Fibroblast of skin of left biceps (primary cell): ENCODE measurements at regions not wholly inside any gene's neighbourhood (a gene's known extent, or its start where the extent isn't known, plus 50 kb on each side); places are given as distances from the start of the nearest gene placed in this dataset.
"Not testable (repeated sequence)": the region's sequence is repeated elsewhere in the genome, so short reads cannot be mapped to it uniquely, and the experiment has no call there.

Source experiments
- DNase-seq, 2 experiments: peaks; one replicate each; pipeline ENCODE4 v3.0.0-alpha.2; 2013; ENCODE audit warnings: low read depth in 2 of 2

DNA sequence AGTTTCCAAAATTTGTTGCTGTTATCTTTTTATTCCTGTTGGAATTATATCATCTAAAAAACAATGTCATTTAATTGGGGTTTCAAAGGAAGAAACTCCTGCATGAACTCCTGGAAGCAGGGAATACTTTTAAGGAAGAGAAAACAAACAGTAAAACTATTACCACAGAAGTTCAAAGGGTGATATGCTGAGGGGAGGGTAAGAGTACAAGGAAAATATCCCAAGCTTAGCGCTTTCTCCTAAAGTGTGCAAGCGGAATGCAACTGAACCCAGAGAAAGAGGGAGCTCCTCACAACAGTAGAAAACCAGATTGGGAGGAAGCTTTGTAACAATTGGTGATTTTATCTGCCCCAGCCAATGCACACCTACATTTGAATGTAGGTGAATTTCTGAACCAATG lies 175.1 kb downstream of the NUFIP1 start:
- no peak for DNase-seq

GRCh38 chr13:44812818-44813217 lies 176.5 kb downstream of the NUFIP1 start:
- no peak for DNase-seq

- DNase-seq, result no peak
Measured at GRCh38 chr13:44810061-44810840, 179.0 kb downstream of the NUFIP1 start.

GRCh38 chr13:44809190-44809589 lies 180.1 kb downstream of the NUFIP1 start:
- no peak for DNase-seq

GRCh38 chr13:44808185-44808584 lies 181.1 kb downstream of the NUFIP1 start:
- DNase-seq, result no peak

DNA sequence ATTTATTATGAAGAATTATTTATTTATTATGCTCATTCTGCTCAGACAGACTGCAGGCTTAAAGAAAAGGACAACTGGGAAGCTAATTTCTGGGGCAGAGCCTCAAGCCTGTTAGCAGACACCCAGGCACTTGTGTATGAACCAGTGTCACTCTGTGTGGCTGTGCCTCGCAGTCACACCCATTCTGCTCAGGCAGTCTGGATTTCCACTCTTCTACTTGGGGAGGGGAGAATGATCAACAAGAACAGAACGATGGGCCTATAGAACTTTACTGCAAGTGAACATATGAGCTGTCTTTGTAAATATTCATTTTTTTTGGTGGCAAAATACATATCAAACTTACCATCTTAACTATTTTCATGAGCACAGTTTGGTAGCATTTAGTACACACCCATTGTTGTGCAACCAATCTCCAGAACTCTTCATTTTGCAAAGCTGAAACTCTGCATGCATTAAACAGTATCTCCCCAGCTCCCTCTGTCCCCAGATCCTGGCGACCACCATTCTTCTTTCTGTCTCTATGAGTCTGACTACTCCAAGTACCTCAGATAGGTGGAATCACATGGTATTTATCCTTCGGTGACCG lies 181.7 kb downstream of the NUFIP1 start:
- DNase-seq, result no peak

GRCh38 chr13:44806826-44807225 lies 182.4 kb downstream of the NUFIP1 start:
- DNase-seq, result no peak

DNA sequence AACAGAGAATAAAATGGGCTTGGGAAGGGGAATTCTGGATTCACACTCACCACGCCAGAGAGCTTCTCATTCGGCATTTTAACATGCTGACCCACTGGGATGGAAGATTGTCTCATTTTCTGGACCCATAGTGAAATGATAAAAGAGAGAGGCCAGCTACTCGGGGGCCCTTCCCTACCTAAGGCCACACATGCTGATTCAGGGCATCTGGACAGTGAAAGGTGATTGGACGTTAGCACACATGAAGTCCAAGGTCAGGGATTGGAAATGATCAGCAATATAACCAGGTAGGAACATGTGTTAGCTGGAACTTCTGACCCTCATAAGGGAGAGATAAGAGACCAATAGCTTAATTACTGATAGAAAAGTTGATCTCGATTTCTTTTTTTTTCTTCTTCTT lies 183.7 kb downstream of the NUFIP1 start:
- DNase-seq, result no peak

DNA sequence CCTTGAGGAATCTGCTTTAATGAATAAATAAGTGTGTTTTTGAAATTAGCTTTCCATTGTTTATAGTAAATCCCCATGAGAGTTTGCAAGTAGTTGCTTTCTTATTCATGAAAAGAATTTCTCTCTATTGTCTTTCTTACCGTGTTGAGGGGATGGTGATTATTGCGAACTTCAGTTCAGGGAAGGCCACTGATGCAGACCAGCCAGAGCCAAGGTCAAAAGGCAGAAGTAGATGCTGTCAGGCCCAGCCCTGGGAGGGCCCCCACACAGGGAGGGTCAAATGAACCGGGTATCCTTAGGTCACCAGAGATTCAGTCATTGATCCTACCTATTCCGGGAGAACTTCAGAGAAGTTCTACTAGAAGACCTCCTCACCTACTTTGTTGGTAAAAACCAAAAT lies 185.9 kb downstream of the NUFIP1 start:
- no peak for DNase-seq

DNA sequence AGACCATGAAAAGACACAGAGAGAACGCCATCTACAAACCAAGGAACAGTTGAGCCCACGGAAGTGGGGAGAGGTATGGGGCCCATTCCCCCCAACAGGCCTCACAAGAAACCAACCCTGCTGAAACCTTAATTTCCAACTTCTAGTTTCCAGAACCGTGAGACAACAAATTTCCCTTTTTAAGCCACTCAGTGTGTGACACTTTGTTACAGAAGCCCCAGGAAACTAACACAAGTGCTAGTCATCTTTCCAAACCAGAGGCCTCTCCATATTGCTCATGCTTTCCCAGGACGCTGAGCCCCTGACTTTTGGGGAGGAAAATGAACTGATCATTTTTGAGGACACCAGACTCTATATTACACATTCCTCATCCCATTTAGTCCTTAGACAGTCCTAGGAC lies 186.8 kb downstream of the NUFIP1 start:
- no peak for DNase-seq

GRCh38 chr13:44801990-44802389 lies 187.3 kb downstream of the NUFIP1 start:
- peak; percentile 69 to 76 for DNase-seq

DNA sequence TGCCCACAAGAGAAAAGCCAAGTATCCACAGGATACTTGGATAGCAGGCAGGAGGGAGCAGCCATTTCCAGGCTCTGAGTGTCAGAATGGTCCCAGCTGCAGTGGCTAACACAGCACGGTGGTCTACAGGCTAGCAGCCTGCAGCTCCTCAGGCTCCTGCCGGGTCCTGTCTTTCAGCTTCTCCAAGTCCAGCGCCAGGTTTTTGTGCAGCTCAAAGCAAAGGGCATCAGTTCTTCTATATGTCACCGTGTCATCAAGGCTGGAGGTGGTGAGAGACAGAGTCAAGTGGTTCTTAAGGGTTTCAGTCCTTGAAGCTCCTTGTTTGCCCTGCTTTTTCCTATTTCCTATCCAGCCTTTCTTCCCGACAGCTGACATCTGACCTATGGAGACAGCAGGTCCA lies 188.6 kb downstream of the NUFIP1 start:
- no peak for DNase-seq

- DNase-seq, result no peak
Measured at GRCh38 chr13:44797685-44798084, 191.6 kb downstream of the NUFIP1 start.

DNA sequence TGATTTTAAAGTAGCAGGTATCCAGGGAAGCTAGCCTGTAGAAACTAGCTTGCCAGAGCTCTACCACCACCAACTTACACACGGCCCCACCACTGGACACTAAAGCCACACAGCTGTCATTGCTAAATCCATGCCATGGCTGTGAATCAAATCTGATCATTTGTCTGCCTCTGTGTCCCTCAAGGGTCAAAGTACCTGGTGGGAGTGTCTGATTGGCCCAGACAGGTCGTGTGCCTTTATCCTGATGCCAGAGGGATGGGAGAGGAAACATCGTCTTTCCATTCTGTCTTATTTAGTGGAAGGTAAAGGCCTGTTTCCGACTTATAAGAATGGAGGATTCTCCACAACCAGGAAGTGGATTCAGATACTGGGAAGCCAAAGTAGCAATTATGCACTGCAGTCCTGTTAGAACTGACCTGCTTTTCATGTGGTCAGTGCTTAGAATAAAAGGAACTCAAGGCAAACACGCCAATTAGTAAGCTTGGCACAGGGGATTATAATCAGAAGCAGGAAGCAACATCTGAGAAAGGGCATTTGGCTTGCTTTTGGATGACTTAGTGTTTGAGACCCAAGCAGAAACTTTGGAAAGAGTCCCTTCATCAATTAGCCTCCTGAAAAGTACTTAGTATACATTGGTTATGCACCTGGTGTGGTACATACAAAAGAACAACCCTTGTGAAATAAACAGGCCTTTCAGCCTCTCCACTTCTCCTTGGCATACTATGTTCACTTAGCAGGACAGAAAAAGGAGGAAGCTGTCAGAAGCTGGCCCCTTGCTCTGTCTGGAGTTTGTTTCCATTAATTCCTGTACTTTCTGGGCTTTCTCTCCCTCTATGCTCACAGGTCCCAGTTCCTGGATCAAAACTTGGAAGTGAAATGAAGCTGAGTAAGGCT lies 192.4 kb downstream of the NUFIP1 start:
- no peak for DNase-seq

DNA sequence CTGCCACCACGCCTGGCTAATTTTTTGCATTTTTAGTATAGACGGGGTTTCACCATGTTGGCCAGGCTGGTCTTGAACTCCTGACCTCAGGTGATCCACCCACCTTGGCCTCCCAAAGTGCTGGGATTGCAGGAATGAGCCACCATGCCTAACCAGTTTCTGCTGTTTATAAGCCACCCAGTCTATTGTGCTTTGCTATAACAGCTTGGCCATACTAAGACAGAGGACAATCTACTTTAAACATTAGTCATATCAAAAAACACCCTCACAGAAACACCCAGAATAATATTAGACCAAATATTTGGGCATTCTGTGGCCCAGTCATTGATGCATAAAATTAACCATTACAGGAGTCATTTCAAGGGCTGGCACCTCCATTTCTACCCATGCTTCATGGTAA lies 193.2 kb downstream of the NUFIP1 start:
- not testable (repeated sequence) for DNase-seq

- no peak for DNase-seq
Measured at GRCh38 chr13:44795176-44795575, 194.1 kb downstream of the NUFIP1 start.

DNA sequence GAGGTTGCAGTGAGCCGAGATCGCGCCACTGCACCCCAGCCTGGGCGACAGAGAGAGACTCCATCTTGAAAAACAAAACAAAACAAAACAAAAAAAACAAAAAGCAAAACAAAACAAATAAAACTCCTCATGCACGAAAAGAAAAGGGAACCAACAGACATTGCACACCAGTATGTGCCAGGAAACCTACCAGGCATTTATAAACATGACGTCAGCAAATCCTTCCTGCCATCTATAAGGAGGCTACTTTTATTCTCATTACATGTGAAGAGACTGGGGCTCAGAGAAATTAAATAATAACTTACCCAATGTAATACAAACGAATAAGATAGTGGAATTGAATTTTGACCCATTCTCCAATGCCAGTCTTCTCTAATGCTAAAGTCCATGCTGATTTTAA lies 197.2 kb downstream of the NUFIP1 start:
- DNase-seq, result no peak

DNA sequence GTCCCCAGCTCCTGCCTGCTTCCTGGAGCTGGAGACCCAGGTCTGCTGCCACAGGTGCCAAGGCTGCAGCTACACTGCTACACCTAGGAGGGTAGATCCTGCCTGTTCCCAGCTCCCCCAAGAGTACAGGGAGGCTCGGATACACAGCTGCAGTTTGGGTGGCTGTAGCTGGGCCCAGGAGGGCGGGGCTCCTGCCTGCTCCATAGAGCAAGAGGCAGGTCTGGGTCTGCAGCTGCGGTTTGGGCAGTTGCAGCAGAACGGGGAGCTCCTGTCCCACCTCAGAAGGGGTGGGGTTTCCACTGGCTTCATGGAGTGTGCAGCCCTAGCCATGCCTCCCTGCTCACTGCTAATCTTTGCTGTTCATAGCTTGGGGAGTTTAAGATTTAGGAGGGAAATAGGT lies 199.0 kb downstream of the NUFIP1 start:
- DNase-seq, result no peak

DNA sequence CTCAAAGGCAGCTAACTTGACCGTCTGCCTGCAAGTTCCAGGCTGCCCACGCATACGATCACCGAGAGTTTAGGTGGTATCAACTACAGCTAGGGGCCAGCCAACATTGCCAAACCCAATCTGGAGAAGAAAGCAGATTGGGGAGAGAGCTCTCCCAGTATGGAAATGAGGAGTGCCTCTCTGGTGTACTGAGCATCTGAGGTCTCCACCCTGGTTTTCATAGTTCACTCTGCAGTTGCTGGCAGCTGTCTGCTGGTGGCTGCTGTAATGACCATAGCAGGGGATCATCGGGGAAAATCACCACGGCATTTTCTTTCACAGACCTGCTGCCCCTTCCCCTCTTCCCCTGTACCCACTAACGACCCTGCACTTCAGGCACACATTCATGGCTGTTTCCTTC lies 201.7 kb downstream of the NUFIP1 start:
- no peak for DNase-seq

- no peak for DNase-seq
Measured at GRCh38 chr13:44786756-44787155, 202.5 kb downstream of the NUFIP1 start.

DNA sequence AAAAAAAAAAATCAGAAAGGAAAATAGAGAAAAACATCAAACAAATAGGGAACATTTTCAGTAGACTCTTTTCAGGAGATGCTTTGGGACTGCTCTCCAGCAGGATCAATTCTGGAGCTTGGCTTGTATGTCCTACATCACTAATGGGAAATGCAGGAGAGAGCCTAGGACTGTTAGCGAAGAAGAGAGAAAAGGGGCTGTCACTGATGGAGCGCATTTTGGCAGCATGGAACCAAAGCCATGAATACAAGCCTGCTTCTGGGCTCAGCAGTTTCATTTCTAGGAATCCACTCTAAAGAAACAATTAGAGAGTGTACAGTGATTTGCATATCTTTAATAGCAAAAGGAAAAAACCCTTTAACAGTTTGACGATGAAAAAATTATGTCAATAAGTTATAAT lies 203.9 kb downstream of the NUFIP1 start:
- DNase-seq, result no peak

GRCh38 chr13:44784708-44785080 lies 204.6 kb downstream of the NUFIP1 start:
- DNase-seq, result no peak
